H1 (cell line): ENCODE measurements at regions not wholly inside any gene's neighbourhood (a gene's known extent, or its start where the extent isn't known, plus 50 kb on each side); places are given as distances from the start of the nearest gene placed in this dataset.

ENCODE experiments used
- CHD7 ChIP-seq: fragments of 300-600 bp; sonication (generic); IDR thresholded peaks from 2 replicates; pipeline ENCODE4 v1.7.1; 2012; ENCODE audit warnings: low read length, moderate library complexity, mild to moderate bottlenecking, inconsistent platforms; ENCODE audit not compliant: insufficient replicate concordance
- KDM4A ChIP-seq: IDR thresholded peaks from one replicate; pipeline ENCODE4 v1.7.1; 2012; ENCODE audit warnings: low read depth, mild to moderate bottlenecking, moderate library complexity, low read length, inconsistent platforms; ENCODE audit not compliant: severe bottlenecking
- MAFK ChIP-seq: IDR thresholded peaks from 2 replicates; pipeline ENCODE4 v1.6.1; 2012; ENCODE audit warnings: low read depth, mild to moderate bottlenecking, improper control_type of control experiment, low read length
- TCF12 ChIP-seq: IDR thresholded peaks from 2 replicates; pipeline ENCODE4 v1.6.1; 2011; ENCODE audit warnings: low read depth, mild to moderate bottlenecking, low read length

GRCh38 chr2:204040016-204040415, 103.5 kb downstream of the ICOS start (continued):
- TF ChIP-seq CHD7: no peak
- TF ChIP-seq MAFK: no peak
- no peak for TF ChIP-seq KDM4A
- TF ChIP-seq TCF12: no peak
